ENCODE measurements at regions not wholly inside any gene's neighbourhood (a gene's known extent, or its start where the extent isn't known, plus 50 kb on each side); places are given as distances from the start of the nearest gene placed in this dataset.

DNA sequence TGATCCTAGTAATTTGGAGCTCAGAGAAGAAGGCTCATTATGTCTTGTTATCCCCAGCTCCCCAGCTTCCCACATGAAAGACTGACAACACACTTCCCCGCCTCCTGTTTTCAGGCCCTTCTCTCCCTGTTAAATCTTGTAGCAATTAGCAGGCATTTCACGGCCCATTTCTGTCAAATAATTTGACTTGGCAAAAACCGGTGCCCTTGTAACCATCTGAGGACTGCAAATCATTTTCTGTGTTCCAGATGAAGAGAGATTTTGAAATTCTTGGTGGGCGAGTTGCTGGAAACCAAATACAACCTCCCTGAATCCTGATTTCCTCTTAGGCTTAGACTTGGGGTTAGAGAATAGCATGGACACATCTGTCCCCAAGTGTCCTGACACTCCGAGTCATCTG lies 109.7 kb downstream of the MSX2 start:
- TF ChIP-seq EZH2 (IDR thresholded peaks at IDR 0.05; ENCODE audit: insufficient read depth, poor library complexity, severe bottlenecking) (no peak), EZH2phosphoT487 (IDR thresholded peaks at IDR 0.05; ENCODE audit: insufficient read depth, low read depth) (no peak)
